Retinal pigment epithelial cell (primary cell): ENCODE measurements at regions not wholly inside any gene's neighbourhood (a gene's known extent, or its start where the extent isn't known, plus 50 kb on each side); places are given as distances from the start of the nearest gene placed in this dataset.

Experiments
- DNase-seq: peaks from one replicate; pipeline ENCODE4 v3.0.0-alpha.2; 2010; ENCODE audit warnings: low read depth
- H3K4me3 ChIP-seq: 2 replicates; pipeline ENCODE4 v1.5.1; 2011; ENCODE audit warnings: mild to moderate bottlenecking, low read length, control low read depth, moderate library complexity
- TF ChIP-seq, protein P1 (sequence below): conservative IDR thresholded peaks from 2 replicates; pipeline ENCODE4 v1.5.1; 2011; ENCODE audit warnings: low read depth, low read length, control low read depth, inconsistent platforms

DNA sequence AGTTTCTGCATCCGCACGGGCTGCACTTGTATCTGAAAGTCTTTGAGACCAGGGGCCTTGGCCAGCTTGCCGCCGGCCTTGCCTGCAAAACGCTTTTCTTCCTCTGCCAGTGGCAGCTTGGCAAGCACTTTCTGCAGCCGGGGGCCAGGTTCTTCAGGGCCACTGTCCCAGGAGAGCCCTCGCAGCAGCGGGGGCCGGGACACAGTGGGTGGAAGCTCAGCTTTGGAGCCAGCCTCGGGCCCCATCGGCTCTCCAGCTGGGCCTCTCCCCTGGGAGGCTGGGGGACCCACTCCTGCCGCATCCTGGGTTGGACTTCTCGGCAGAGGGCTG lies 57.5 kb upstream of the LYVE1 start:
- H3K4me3 ChIP-seq: no peak overlapping the region
- DNase-seq: no peak
- TF ChIP-seq, protein P1, sequence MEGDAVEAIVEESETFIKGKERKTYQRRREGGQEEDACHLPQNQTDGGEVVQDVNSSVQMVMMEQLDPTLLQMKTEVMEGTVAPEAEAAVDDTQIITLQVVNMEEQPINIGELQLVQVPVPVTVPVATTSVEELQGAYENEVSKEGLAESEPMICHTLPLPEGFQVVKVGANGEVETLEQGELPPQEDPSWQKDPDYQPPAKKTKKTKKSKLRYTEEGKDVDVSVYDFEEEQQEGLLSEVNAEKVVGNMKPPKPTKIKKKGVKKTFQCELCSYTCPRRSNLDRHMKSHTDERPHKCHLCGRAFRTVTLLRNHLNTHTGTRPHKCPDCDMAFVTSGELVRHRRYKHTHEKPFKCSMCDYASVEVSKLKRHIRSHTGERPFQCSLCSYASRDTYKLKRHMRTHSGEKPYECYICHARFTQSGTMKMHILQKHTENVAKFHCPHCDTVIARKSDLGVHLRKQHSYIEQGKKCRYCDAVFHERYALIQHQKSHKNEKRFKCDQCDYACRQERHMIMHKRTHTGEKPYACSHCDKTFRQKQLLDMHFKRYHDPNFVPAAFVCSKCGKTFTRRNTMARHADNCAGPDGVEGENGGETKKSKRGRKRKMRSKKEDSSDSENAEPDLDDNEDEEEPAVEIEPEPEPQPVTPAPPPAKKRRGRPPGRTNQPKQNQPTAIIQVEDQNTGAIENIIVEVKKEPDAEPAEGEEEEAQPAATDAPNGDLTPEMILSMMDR: no peak

GRCh38 chr11:10625281-10625981 lies 57.0 kb upstream of the LYVE1 start:
- H3K4me3 ChIP-seq: no peak overlapping the region
- TF ChIP-seq, protein P1: no peak
- no peak for DNase-seq

DNA sequence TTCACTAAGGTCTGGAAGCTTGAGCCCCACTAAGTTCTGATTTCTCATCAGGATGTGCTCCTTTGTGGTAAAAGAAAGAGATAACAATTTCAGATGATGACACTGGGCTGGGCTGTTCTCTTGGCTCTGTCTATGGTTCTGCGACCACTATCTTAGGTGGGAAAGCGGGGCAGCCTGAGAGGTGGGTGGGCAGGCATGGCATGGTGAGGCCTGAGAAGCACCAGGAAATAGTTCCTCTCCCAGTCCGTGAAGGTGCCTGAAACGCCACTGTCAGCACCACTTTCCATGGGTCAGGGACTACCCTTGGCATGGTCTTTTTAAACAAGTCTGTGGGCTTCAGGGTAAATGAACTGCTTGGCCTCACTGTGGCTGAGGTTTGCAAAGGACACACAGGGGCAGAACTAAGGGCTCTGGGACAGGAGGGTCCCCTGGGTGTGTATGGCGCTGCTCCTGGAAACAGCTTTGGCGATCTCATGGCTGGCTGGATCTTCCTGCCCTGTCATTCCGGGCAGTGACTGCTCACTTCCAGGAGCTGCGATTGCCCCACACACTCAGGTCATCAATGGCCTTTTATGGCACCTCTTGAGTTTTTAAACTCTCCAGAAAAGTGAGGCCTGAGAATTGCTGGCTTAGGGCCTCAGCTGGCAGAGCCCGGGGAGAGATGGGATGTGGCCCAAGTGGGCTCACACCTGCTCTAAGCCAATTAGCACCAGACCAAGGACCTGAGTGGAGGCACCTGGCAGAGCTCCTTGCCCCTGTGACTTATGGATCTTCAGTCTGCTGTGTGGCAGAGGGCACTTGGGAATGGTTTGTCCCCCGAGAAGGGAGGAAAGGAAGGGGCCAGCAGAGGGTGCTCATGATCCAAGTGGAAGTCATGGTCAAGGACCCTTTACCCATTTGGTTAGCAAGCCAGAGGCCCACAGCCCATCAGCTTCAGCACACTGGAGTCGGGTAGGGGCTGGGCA lies 55.6 kb upstream of the LYVE1 start:
- DNase-seq: no peak
- TF ChIP-seq, protein P1: peak; percentile 83
- no peak overlapping the region for H3K4me3 ChIP-seq

- no peak for DNase-seq
- no peak overlapping the region for H3K4me3 ChIP-seq
- TF ChIP-seq, protein P1: no peak
Measured at GRCh38 chr11:10622957-10623791, 54.7 kb upstream of the LYVE1 start.

- no peak overlapping the region for H3K4me3 ChIP-seq
- DNase-seq: no peak
- TF ChIP-seq, protein P1: no peak
Measured at GRCh38 chr11:10622108-10622507, 53.6 kb upstream of the LYVE1 start.

DNA sequence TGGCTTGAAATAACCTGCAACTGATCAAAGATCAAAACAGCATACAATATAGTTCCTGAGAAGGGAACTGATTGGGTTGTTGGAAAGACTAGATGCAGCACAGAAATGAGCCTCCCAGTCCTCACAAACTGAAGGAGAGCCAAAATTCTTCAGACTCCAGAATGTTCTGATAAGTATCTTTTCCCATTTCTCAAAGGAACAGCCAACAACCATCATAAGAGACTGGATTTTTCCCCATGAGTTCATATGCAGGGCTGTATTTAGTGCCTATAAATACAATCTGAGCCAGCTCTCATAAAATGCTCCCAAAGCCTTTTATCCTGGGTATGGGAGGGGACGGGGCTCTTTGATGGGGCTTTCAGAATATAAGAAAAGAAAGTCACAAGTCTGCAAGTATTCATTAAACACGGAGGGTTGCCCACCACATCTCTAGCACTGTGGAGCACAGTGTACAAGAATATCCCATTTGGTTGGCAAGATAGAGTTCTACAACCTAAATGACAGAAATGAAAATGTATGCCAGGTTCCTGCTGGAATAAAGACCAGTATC lies 50.7 kb upstream of the LYVE1 start:
- TF ChIP-seq, protein P1: no peak
- no peak for DNase-seq
- H3K4me3 ChIP-seq: no peak overlapping the region
